SK-N-SH (cell line): ENCODE measurements at regions not wholly inside any gene's neighbourhood (a gene's known extent, or its start where the extent isn't known, plus 50 kb on each side); places are given as distances from the start of the nearest gene placed in this dataset.
"Not testable (repeated sequence)": the region's sequence is repeated elsewhere in the genome, so short reads cannot be mapped to it uniquely, and the experiment has no call there.

Source experiments
- CTCF ChIA-PET: fragments of 300-600, 350-600 bp; formaldehyde crosslinking; extraction: SDS; loops from one replicate; lab custom pipeline; 2021; lab: Yijun Ruan, JAX
- POLR2A ChIA-PET: fragments of 350-600 bp; sonication (Branson Sonifier 250); formaldehyde crosslinking; extraction: SDS; loops from one replicate; lab custom pipeline; 2020; ENCODE audit warnings: antibody characterized with exemption, inconsistent platforms; lab: Yijun Ruan, JAX
- DNase-seq: peaks from one replicate; pipeline ENCODE4 v3.0.0; 2012
- H2AFZ ChIP-seq: fragments of 200-600 bp; sonication (generic); 2 replicates; pipeline ENCODE4 v1.8.1; 2016; ENCODE audit warnings: antibody characterized with exemption, mild to moderate bottlenecking, low read depth
- H3F3A ChIP-seq: fragments of 200-600 bp; sonication (generic); replicated peaks from 2 replicates; pipeline ENCODE3; 2016; ENCODE audit warnings: antibody characterized with exemption, mild to moderate bottlenecking; ENCODE audit not compliant: insufficient read depth
- H3K27ac ChIP-seq, 2 experiments: fragments of 200-500 bp in 1 of 2; fragments of 200-600 bp in 1 of 2; sonication (Bioruptor generic) in 1 of 2; sonication (generic), shearing (Covaris generic) in 1 of 2; 2 replicates each; pipeline versions ENCODE4 v1.5.1 to v1.6.1; 2014 to 2016; ENCODE audit warnings: low read depth in 2 of 2, inconsistent platforms in 1 of 2, low read length in 1 of 2, mild to moderate bottlenecking in 1 of 2, mixed read lengths in 1 of 2
- H3K27me3 ChIP-seq: fragments of 200-600 bp; sonication (generic), shearing (Covaris generic); 2 replicates; pipeline ENCODE4 v1.6.1; 2016; ENCODE audit warnings: mixed run types; ENCODE audit not compliant: insufficient read depth
- H3K36me3 ChIP-seq, 2 experiments: fragments of 200-500 bp in 1 of 2; fragments of 200-600 bp in 1 of 2; sonication (Bioruptor generic) in 1 of 2; sonication (generic) in 1 of 2; replicated peaks in 1 of 2; 2 replicates each; pipeline versions ENCODE3 to v1.5.1; 2014 to 2016; ENCODE audit warnings: low read length in 1 of 2, mild to moderate bottlenecking in 1 of 2; ENCODE audit not compliant: insufficient read depth in 2 of 2, control insufficient read depth in 1 of 2
- H3K4me1 ChIP-seq, 2 experiments: fragments of 200-500 bp in 1 of 2; fragments of 200-600 bp in 1 of 2; sonication (Bioruptor generic) in 1 of 2; sonication (generic), shearing (Covaris generic) in 1 of 2; 2 replicates each; pipeline versions ENCODE4 v1.5.1 to v1.6.1; 2014 to 2016; ENCODE audit warnings: low read depth in 1 of 2, low read length in 1 of 2, mixed run types in 1 of 2; ENCODE audit not compliant: insufficient read depth in 2 of 2, control insufficient read depth in 1 of 2
- H3K4me2 ChIP-seq: fragments of 200-600 bp; sonication (generic), shearing (Covaris generic); 2 replicates; pipeline ENCODE4 v1.6.1; 2017; ENCODE audit warnings: mixed run types
- H3K4me3 ChIP-seq, 2 experiments: fragments of 200-500 bp in 1 of 2; fragments of 200-600 bp in 1 of 2; sonication (Bioruptor generic) in 1 of 2; sonication (generic), shearing (Covaris generic) in 1 of 2; 2 replicates each; pipeline versions ENCODE4 v1.5.1 to v1.8.1; 2014 to 2016; ENCODE audit warnings: low read depth in 2 of 2, inconsistent platforms in 1 of 2, low read length in 1 of 2, mild to moderate bottlenecking in 1 of 2, mixed read lengths in 1 of 2, moderate library complexity in 1 of 2
- H3K79me2 ChIP-seq: fragments of 200-600 bp; sonication (generic); 2 replicates; pipeline ENCODE4 v1.8.1; 2017; ENCODE audit warnings: mild to moderate bottlenecking; ENCODE audit not compliant: insufficient read depth
- H3K9ac ChIP-seq: fragments of 200-600 bp; sonication (generic); 2 replicates; pipeline ENCODE4 v1.6.1; 2017; ENCODE audit warnings: mixed run types
- H3K9me2 ChIP-seq: fragments of 200-600 bp; sonication (generic); 2 replicates; pipeline ENCODE4 v1.6.1; 2017; ENCODE audit warnings: mixed run types
- H3K9me3 ChIP-seq: fragments of 200-600 bp; sonication (generic); 2 replicates; pipeline ENCODE4 v1.6.1; 2017; ENCODE audit warnings: mixed run types, mild to moderate bottlenecking, moderate library complexity
- H4K20me1 ChIP-seq: fragments of 200-600 bp; sonication (generic); 2 replicates; pipeline ENCODE4 v1.6.1; 2017; ENCODE audit warnings: mild to moderate bottlenecking, mixed run types; ENCODE audit not compliant: insufficient read depth
- EP300 ChIP-seq, 2 experiments: IDR thresholded peaks; 2 replicates each; pipeline versions ENCODE4 v1.4.0 to v1.6.1; 2012; ENCODE audit warnings: borderline replicate concordance in 1 of 2, low read depth in 1 of 2, low read length in 1 of 2
- EZH2phosphoT487 ChIP-seq: fragments of 200-600 bp; sonication (generic); IDR thresholded peaks from 2 replicates; pipeline ENCODE4 v1.6.1; 2017; ENCODE audit warnings: low read depth, mixed run types, mild to moderate bottlenecking, antibody characterized with exemption, moderate library complexity, borderline replicate concordance
- GABPA ChIP-seq: IDR thresholded peaks from 2 replicates; pipeline ENCODE4 v1.4.0; 2012; ENCODE audit warnings: low read depth, mild to moderate bottlenecking
- NFIC ChIP-seq: IDR thresholded peaks from 2 replicates; pipeline ENCODE4 v1.4.0; 2012; ENCODE audit warnings: borderline replicate concordance
- RXRA ChIP-seq: IDR thresholded peaks from 2 replicates; pipeline ENCODE4 v1.4.0; 2012; ENCODE audit warnings: low read depth, mild to moderate bottlenecking, borderline replicate concordance
- SMC3 ChIP-seq: IDR thresholded peaks from 2 replicates; pipeline ENCODE4 v1.6.1; 2012; ENCODE audit warnings: low read depth, low read length, improper control_type of control experiment
- TCF12 ChIP-seq: IDR thresholded peaks from 2 replicates; pipeline ENCODE4 v1.4.0; 2012
- TEAD4 ChIP-seq: IDR thresholded peaks from 2 replicates; pipeline ENCODE4 v1.4.0; 2012; ENCODE audit warnings: mild to moderate bottlenecking, borderline replicate concordance; ENCODE audit not compliant: insufficient read depth
- WGBS: methylation state at CpG from one replicate; pipeline ENCODE4 v1.1.6; 2017; ENCODE audit warnings: low lambda C conversion rate; 5-methylcytosine and 5-hydroxymethylcytosine counted together
- TF ChIP-seq, protein P1 (sequence below): fragments of 150-350 bp; IDR thresholded peaks from 2 replicates; pipeline ENCODE4 v1.6.1; 2016; ENCODE audit warnings: mild to moderate bottlenecking, low read depth, low read length
- TF ChIP-seq, protein P2 (sequence below): IDR thresholded peaks from 2 replicates; pipeline ENCODE4 v1.6.1; 2012; ENCODE audit warnings: mild to moderate bottlenecking, low read depth, low read length, moderate library complexity
- TF ChIP-seq, protein P3 (sequence below): fragments of 150-350 bp; IDR thresholded peaks from 2 replicates; pipeline ENCODE4 v1.6.1; 2017; ENCODE audit warnings: antibody characterized with exemption, low read length, low read depth, borderline replicate concordance

DNA sequence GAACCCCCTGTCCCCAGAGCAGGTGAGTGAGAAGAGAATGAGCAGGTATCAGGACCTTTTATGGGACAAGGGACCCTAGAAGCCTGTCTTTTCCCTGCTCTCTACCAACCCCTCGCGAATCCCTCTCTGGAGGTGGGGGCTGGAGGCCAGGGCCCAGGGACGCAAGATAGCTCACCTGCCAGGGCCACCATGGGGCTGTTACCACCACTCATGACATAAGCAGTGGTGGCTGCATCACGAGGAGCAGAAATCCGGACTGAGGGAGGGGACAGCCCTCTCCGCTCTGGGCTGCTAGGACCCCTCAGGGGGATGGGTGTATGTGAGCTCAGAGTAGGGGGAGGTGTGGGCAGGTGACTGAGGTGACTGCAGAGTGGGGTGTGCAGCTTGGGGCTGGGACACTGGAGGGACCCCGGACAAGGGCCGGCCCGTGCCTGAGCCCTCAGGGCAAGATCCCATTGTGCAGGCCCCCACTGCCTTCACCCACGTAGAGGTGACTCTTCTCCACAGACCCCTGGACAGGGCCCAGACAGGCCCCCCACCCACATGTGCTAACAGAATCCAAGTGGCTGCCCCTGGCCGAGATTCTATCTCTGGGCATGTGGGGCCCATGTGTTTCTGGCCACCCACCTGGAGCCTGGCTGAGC is 190.6 kb downstream of the TBC1D2B start (continued):
- no peak for TF ChIP-seq SMC3
- TF ChIP-seq EZH2phosphoT487, result no peak
- TF ChIP-seq, protein P1, sequence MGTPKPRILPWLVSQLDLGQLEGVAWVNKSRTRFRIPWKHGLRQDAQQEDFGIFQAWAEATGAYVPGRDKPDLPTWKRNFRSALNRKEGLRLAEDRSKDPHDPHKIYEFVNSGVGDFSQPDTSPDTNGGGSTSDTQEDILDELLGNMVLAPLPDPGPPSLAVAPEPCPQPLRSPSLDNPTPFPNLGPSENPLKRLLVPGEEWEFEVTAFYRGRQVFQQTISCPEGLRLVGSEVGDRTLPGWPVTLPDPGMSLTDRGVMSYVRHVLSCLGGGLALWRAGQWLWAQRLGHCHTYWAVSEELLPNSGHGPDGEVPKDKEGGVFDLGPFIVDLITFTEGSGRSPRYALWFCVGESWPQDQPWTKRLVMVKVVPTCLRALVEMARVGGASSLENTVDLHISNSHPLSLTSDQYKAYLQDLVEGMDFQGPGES, result no peak

DNA sequence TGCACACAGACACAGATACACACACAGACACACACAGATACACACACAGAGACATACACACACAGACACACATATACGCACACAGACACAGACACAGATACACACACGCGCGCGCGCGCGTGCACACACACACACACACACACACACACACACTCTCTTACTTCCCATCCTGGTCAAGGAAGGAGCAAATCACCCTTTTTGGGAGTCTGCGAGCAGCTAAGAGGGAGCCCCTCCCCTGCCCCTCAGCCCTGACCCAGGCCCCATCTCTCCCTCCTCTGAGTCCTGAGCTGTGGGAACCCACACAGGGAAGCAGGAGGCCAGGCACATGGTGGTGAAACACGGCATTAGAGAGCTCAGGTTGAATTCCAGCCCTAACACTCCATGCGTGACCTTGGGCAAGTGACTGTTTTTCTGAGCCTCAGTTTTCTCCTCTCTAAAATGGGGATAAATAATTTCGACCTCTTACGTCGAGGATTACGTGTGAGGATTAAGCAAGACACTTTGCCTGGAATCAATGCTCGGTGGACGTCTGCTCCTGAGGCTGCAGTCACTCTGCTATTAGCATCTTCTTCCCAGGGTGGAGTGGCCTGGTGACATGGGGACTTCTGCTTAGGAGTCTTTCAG is 191.5 kb downstream of the TBC1D2B start:
- H3K27ac ChIP-seq, H3K79me2 ChIP-seq, H3K4me2 ChIP-seq, DNase-seq, H3K27me3 ChIP-seq, H3K9me3 ChIP-seq, H3K9me2 ChIP-seq, POLR2A ChIA-PET, H2AFZ ChIP-seq, H3K36me3 ChIP-seq, H3F3A ChIP-seq, H4K20me1 ChIP-seq, H3K9ac ChIP-seq, H3K4me3 ChIP-seq: not testable (repeated sequence)
- CTCF ChIA-PET, result interaction anchor here (2.1 kb wide), 1 partner anchor 252 kb away, joined by 6 read pairs; no protein-coding TSS in a partner anchor
- WGBS, result 83% methylated on average over 17 of the region's 17 CpGs
- peaks cover 3 to 30% of the 10 kb centered on the region in 2 experiments; a peak in 1 of 4 replicates for H3K4me1 ChIP-seq

DNA sequence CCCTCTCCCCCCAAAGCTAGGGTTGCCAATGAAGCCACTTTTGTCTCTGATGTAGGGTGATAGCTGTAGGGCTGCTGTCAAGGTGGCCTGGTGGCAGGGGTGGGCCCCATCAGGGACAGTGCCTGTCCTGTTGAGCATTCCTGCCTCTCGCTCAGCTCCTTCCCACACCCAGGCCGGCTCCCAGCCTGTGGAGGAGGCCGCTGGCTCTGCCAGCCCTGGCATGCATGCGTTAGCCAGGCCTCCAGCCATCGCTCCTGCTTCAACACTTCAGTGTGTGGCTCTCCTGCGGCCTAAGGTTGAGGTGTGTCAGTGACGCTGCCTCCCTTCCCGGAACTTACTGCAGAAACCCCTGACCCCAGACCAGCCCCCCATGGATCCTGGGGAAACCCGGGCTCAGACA is 194.5 kb downstream of the TBC1D2B start:
- H4K20me1 ChIP-seq, H3K79me2 ChIP-seq, H3K9me2 ChIP-seq, H3K4me3 ChIP-seq, H3K9ac ChIP-seq, H3K4me2 ChIP-seq, DNase-seq, H3K36me3 ChIP-seq, H3K27ac ChIP-seq, H3K27me3 ChIP-seq, H3F3A ChIP-seq, H2AFZ ChIP-seq, POLR2A ChIA-PET, H3K9me3 ChIP-seq: not testable (repeated sequence)
- WGBS, result no CpG with 5 or more reads among the region's 9 CpGs
- H3K4me1 ChIP-seq, result peaks cover 3 to 23% of the 10 kb centered on the region in 2 experiments; a peak in 1 of 4 replicates
- CTCF ChIA-PET, result interaction anchor here (1.6 kb wide), 1 partner anchor 27 kb away, joined by 6 read pairs; no protein-coding TSS in a partner anchor

DNA sequence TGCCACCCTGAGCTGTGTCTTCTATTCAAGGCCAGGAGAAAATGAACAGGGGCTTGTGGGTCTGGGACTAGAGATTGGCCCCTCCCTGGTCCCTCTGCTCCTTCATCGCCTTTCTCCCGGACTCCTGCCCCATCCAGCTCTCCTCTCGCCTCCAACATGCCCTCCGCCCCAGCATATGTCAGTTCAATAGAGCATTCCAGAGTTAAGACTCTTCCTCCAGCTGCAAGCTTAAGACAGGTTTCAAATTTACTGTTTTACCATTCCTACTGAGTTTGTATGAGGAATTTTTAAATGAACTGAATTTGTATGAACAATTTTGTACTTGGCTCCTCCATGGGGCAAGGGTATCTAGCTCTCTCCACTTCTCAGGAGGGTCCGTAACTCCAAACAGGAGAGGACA is 195.6 kb downstream of the TBC1D2B start:
- H3K9me2 ChIP-seq, result no peaks in the 10 kb centered on the region
- H4K20me1 ChIP-seq, result no peaks in the 10 kb centered on the region
- POLR2A ChIA-PET, result no interaction called here
- H3K36me3 ChIP-seq, result no peaks in the 10 kb centered on the region
- DNase-seq, result no peak
- no peak overlapping the region for H3K9ac ChIP-seq
- no peaks in the 10 kb centered on the region for H3F3A ChIP-seq
- 84% methylated on average over 5 of the region's 5 CpGs for WGBS
- no peaks in the 10 kb centered on the region for H3K9me3 ChIP-seq
- H3K4me2 ChIP-seq, result no peak overlapping the region
- no peaks in the 10 kb centered on the region for H3K79me2 ChIP-seq
- H3K27me3 ChIP-seq, result no peaks in the 10 kb centered on the region
- peaks cover 0 to 29% of the 10 kb centered on the region in 2 experiments; a peak in 1 of 4 replicates for H3K4me1 ChIP-seq
- no peak overlapping the region for H2AFZ ChIP-seq
- CTCF ChIA-PET, result interaction anchor here (0.8 to 1.6 kb wide), 4 partner anchors 11 to 249 kb away, joined by 3 to 7 read pairs (median 5); partner anchors contain the start of gene LINGO1
- H3K4me3 ChIP-seq, result no peak overlapping the region
- H3K27ac ChIP-seq, result no peak overlapping the region
- TF ChIP-seq NFIC (no peak), GABPA (no peak), TCF12 (no peak), EP300 (IDR thresholded peaks at IDR 0.05; ENCODE audit: borderline replicate concordance in 1 of 2, low read depth in 1 of 2, low read length in 1 of 2) (no peak), TEAD4 (no peak), RXRA (no peak)
- TF ChIP-seq, protein P2, sequence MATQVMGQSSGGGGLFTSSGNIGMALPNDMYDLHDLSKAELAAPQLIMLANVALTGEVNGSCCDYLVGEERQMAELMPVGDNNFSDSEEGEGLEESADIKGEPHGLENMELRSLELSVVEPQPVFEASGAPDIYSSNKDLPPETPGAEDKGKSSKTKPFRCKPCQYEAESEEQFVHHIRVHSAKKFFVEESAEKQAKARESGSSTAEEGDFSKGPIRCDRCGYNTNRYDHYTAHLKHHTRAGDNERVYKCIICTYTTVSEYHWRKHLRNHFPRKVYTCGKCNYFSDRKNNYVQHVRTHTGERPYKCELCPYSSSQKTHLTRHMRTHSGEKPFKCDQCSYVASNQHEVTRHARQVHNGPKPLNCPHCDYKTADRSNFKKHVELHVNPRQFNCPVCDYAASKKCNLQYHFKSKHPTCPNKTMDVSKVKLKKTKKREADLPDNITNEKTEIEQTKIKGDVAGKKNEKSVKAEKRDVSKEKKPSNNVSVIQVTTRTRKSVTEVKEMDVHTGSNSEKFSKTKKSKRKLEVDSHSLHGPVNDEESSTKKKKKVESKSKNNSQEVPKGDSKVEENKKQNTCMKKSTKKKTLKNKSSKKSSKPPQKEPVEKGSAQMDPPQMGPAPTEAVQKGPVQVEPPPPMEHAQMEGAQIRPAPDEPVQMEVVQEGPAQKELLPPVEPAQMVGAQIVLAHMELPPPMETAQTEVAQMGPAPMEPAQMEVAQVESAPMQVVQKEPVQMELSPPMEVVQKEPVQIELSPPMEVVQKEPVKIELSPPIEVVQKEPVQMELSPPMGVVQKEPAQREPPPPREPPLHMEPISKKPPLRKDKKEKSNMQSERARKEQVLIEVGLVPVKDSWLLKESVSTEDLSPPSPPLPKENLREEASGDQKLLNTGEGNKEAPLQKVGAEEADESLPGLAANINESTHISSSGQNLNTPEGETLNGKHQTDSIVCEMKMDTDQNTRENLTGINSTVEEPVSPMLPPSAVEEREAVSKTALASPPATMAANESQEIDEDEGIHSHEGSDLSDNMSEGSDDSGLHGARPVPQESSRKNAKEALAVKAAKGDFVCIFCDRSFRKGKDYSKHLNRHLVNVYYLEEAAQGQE, result no peak
- TF ChIP-seq, protein P3, sequence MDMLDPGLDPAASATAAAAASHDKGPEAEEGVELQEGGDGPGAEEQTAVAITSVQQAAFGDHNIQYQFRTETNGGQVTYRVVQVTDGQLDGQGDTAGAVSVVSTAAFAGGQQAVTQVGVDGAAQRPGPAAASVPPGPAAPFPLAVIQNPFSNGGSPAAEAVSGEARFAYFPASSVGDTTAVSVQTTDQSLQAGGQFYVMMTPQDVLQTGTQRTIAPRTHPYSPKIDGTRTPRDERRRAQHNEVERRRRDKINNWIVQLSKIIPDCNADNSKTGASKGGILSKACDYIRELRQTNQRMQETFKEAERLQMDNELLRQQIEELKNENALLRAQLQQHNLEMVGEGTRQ, result no peak
